ENCODE measurements at regions not wholly inside any gene's neighbourhood (a gene's known extent, or its start where the extent isn't known, plus 50 kb on each side); places are given as distances from the start of the nearest gene placed in this dataset.

GRCh38 chr13:73857106-73857505, 277.1 kb downstream of the KLF12 start (continued):
- no peak for TF ChIP-seq AR (CRISPR knock-in tag; IDR thresholded peaks at IDR 0.05)
- TF ChIP-seq KAT7 (CRISPR knock-in tag; IDR thresholded peaks at IDR 0.05; ENCODE audit: borderline replicate concordance): no peak
- no peak for TF ChIP-seq EMX1 (CRISPR knock-in tag; IDR thresholded peaks at IDR 0.05)
- TF ChIP-seq CREB1 (CRISPR knock-in tag; IDR thresholded peaks at IDR 0.05): no peak
- no peak for TF ChIP-seq SOX15 (CRISPR knock-in tag; IDR thresholded peaks at IDR 0.05)

- H3K4me3 Mint-ChIP-seq: no peak overlapping the region
- H3K4me1 Mint-ChIP-seq: peaks cover 29% of the 10 kb centered on the region
- TF ChIP-seq ATF3 (CRISPR knock-in tag; conservative IDR thresholded peaks at IDR 0.05) (no peak), EMX1 (CRISPR knock-in tag; IDR thresholded peaks at IDR 0.05) (no peak), ESRRA (CRISPR knock-in tag; IDR thresholded peaks at IDR 0.05; ENCODE audit: borderline replicate concordance) (no peak)
- H3K36me3 Mint-ChIP-seq: no peaks in the 10 kb centered on the region
- CTCF ChIA-PET: interaction anchor here (4.1 kb wide), 1 partner anchor 437 kb away, joined by 31 read pairs; no protein-coding TSS in a partner anchor
- ATAC-seq: no peak
- H3K27me3 Mint-ChIP-seq (ENCODE audit: low read depth): no peaks in the 10 kb centered on the region
- H3K27ac Mint-ChIP-seq: 0 out of 2 replicates have a peak overlapping the region, but pooled peaks have one; percentile 66
- H3K9me3 Mint-ChIP-seq: no peaks in the 10 kb centered on the region
- POLR2A ChIA-PET: no interaction called here
- DNase-seq (ENCODE audit: low spot score): no peak
Observed at GRCh38 chr13:73851104-73851503, 283.1 kb downstream of the KLF12 start.

- no peak for TF ChIP-seq USF1 (CRISPR knock-in tag; IDR thresholded peaks at IDR 0.05)
- no peak for TF ChIP-seq KAT7 (CRISPR knock-in tag; IDR thresholded peaks at IDR 0.05; ENCODE audit: borderline replicate concordance)
- no peak for TF ChIP-seq GTF2I (CRISPR knock-in tag; conservative IDR thresholded peaks at IDR 0.05)
- TF ChIP-seq TP53 (CRISPR knock-in tag; IDR thresholded peaks at IDR 0.05): no peak
- no peak for TF ChIP-seq MYBL2 (CRISPR knock-in tag; IDR thresholded peaks at IDR 0.05)
- no peak for TF ChIP-seq AR (CRISPR knock-in tag; IDR thresholded peaks at IDR 0.05)
- no peak for TF ChIP-seq HMGXB4 (CRISPR knock-in tag; IDR thresholded peaks at IDR 0.05)
- no peak for TF ChIP-seq NR3C1 (CRISPR knock-in tag; conservative IDR thresholded peaks at IDR 0.05; ENCODE audit: low read depth)
- no peak overlapping the region for H3K4me3 Mint-ChIP-seq
- no peak overlapping the region for H3K27ac Mint-ChIP-seq
- H3K4me1 Mint-ChIP-seq: peaks cover 29% of the 10 kb centered on the region
- CTCF ChIA-PET: interaction anchor here (0.6 to 4.1 kb wide), 2 partner anchors 331 to 437 kb away, joined by 3 to 31 read pairs; no protein-coding TSS in a partner anchor
- no peaks in the 10 kb centered on the region for H3K9me3 Mint-ChIP-seq
- no peak for ATAC-seq
- H3K27me3 Mint-ChIP-seq (ENCODE audit: low read depth): no peaks in the 10 kb centered on the region
- no peaks in the 10 kb centered on the region for H3K36me3 Mint-ChIP-seq
- POLR2A ChIA-PET: no interaction called here
- no peak for DNase-seq (ENCODE audit: low spot score)
Observed at GRCh38 chr13:73850104-73850873, 283.9 kb downstream of the KLF12 start.

Measured in WTC11 (cell line).